ENCODE measurements at regions not wholly inside any gene's neighbourhood (a gene's known extent, or its start where the extent isn't known, plus 50 kb on each side); places are given as distances from the start of the nearest gene placed in this dataset.

- Histone ChIP-seq H3F3A (ENCODE audit: insufficient read depth) (no peaks in the 10 kb centered on the region), H3K4me2 (ENCODE audit: unreplicated experiment) (no peak overlapping the region), H3K36me3 (ENCODE audit: low read depth) (no peaks in the 10 kb centered on the region), H3K4me1 (ENCODE audit: insufficient read depth) (no peaks in the 10 kb centered on the region), H3K27ac (no peak overlapping the region), H3K4me3 (no peak overlapping the region), H3K9me2 (ENCODE audit: insufficient read depth) (no peaks in the 10 kb centered on the region), H3K9me3 (ENCODE audit: low read depth) (no peaks in the 10 kb centered on the region), H3K9ac (no peak overlapping the region), H4K20me1 (ENCODE audit: insufficient read depth) (no peaks in the 10 kb centered on the region), H2AFZ (no peak overlapping the region), H3K27me3 (replicated peaks; ENCODE audit: insufficient read depth) (no peaks in the 10 kb centered on the region), H3K79me2 (ENCODE audit: insufficient read depth) (no peaks in the 10 kb centered on the region)
- DNase-seq = no peak
- TF ChIP-seq EZH2phosphoT487 (IDR thresholded peaks at IDR 0.05; ENCODE audit: insufficient read depth, low read depth) (no peak), EZH2 (IDR thresholded peaks at IDR 0.05; ENCODE audit: insufficient read depth, poor library complexity, severe bottlenecking) (no peak)
- 18 to 19% methylated on average over 2 of the region's 2 CpGs for WGBS, 2 experiments (ENCODE audit: low coverage in 1 of 2, low lambda C conversion rate in 2 of 2, missing lambda C conversion rate in 2 of 2)
- in situ Hi-C loops (cut with MboI) = no loop called here
Measured at GRCh38 chr13:69292789-69293425, 814.7 kb upstream of the ATXN8OS start.

GRCh38 chr13:69291292-69291906, 816.2 kb upstream of the ATXN8OS start:
- Histone ChIP-seq H3K4me3 (no peak overlapping the region), H3K9ac (no peak overlapping the region), H3K9me2 (ENCODE audit: insufficient read depth) (no peaks in the 10 kb centered on the region), H3K36me3 (ENCODE audit: low read depth) (no peaks in the 10 kb centered on the region), H3K27ac (no peak overlapping the region), H3K9me3 (ENCODE audit: low read depth) (no peaks in the 10 kb centered on the region), H2AFZ (no peak overlapping the region), H3K79me2 (ENCODE audit: insufficient read depth) (no peaks in the 10 kb centered on the region), H4K20me1 (ENCODE audit: insufficient read depth) (no peaks in the 10 kb centered on the region), H3K27me3 (replicated peaks; ENCODE audit: insufficient read depth) (no peaks in the 10 kb centered on the region), H3K4me1 (ENCODE audit: insufficient read depth) (no peaks in the 10 kb centered on the region), H3K4me2 (ENCODE audit: unreplicated experiment) (no peak overlapping the region), H3F3A (ENCODE audit: insufficient read depth) (no peaks in the 10 kb centered on the region)
- 25 to 38% methylated on average over 1 of the region's 1 CpG for WGBS, 2 experiments (ENCODE audit: low coverage in 1 of 2, low lambda C conversion rate in 2 of 2, missing lambda C conversion rate in 2 of 2)
- TF ChIP-seq EZH2phosphoT487 (IDR thresholded peaks at IDR 0.05; ENCODE audit: insufficient read depth, low read depth) = no peak
- TF ChIP-seq EZH2 (IDR thresholded peaks at IDR 0.05; ENCODE audit: insufficient read depth, poor library complexity, severe bottlenecking) = no peak
- no peak for DNase-seq
- in situ Hi-C loops (cut with MboI) = no loop called here

GRCh38 chr13:69288026-69288425, 819.6 kb upstream of the ATXN8OS start:
- Histone ChIP-seq H3K4me3 (no peak overlapping the region), H3K9me3 (ENCODE audit: low read depth) (no peaks in the 10 kb centered on the region), H3K4me1 (ENCODE audit: insufficient read depth) (no peaks in the 10 kb centered on the region), H3K36me3 (ENCODE audit: low read depth) (no peaks in the 10 kb centered on the region), H3K79me2 (ENCODE audit: insufficient read depth) (no peaks in the 10 kb centered on the region), H3K27me3 (replicated peaks; ENCODE audit: insufficient read depth) (no peaks in the 10 kb centered on the region), H4K20me1 (ENCODE audit: insufficient read depth) (no peaks in the 10 kb centered on the region), H3K4me2 (ENCODE audit: unreplicated experiment) (no peak overlapping the region), H3K9ac (no peak overlapping the region), H3F3A (ENCODE audit: insufficient read depth) (no peaks in the 10 kb centered on the region), H3K27ac (no peak overlapping the region), H3K9me2 (ENCODE audit: insufficient read depth) (no peaks in the 10 kb centered on the region), H2AFZ (no peak overlapping the region)
- in situ Hi-C loops (cut with MboI) = no loop called here
- TF ChIP-seq EZH2 (IDR thresholded peaks at IDR 0.05; ENCODE audit: insufficient read depth, poor library complexity, severe bottlenecking) (no peak), EZH2phosphoT487 (IDR thresholded peaks at IDR 0.05; ENCODE audit: insufficient read depth, low read depth) (no peak)
- DNase-seq = no peak

GRCh38 chr13:69287050-69287698, 820.5 kb upstream of the ATXN8OS start:
- Histone ChIP-seq H3K9me3 (ENCODE audit: low read depth) (no peaks in the 10 kb centered on the region), H3K9me2 (ENCODE audit: insufficient read depth) (no peaks in the 10 kb centered on the region), H3K4me2 (ENCODE audit: unreplicated experiment) (no peak overlapping the region), H3K79me2 (ENCODE audit: insufficient read depth) (no peaks in the 10 kb centered on the region), H3K4me3 (no peak overlapping the region), H3F3A (ENCODE audit: insufficient read depth) (no peaks in the 10 kb centered on the region), H3K36me3 (ENCODE audit: low read depth) (no peaks in the 10 kb centered on the region), H4K20me1 (ENCODE audit: insufficient read depth) (no peaks in the 10 kb centered on the region), H3K27me3 (replicated peaks; ENCODE audit: insufficient read depth) (no peaks in the 10 kb centered on the region), H2AFZ (no peak overlapping the region), H3K27ac (no peak overlapping the region), H3K9ac (no peak overlapping the region), H3K4me1 (ENCODE audit: insufficient read depth) (no peaks in the 10 kb centered on the region)
- no peak for DNase-seq
- in situ Hi-C loops (cut with MboI) = no loop called here
- 24 to 34% methylated on average over 8 of the region's 8 CpGs for WGBS, 2 experiments (ENCODE audit: low coverage in 1 of 2, low lambda C conversion rate in 2 of 2, missing lambda C conversion rate in 2 of 2)
- TF ChIP-seq EZH2 (IDR thresholded peaks at IDR 0.05; ENCODE audit: insufficient read depth, poor library complexity, severe bottlenecking) = no peak

Data from GM23248 (cell line).